A549 (cell line): ENCODE measurements at regions not wholly inside any gene's neighbourhood (a gene's known extent, or its start where the extent isn't known, plus 50 kb on each side); places are given as distances from the start of the nearest gene placed in this dataset.
A peak's percentile ranks its signal among the peaks of the same experiment; 100 is the strongest.

Experiments used
- ATAC-seq, 2 experiments: fragments of 200-7000 bp in 1 of 2; fragments of >200 bp in 1 of 2; cut with Nextera tagmentation in 1 of 2; cut with Tn5 transposase in 1 of 2; 3 replicates each; pipeline versions ENCODE4 v1.8.0 to v1.9.1; 2018 to 2020; ENCODE audit warnings: mild to moderate bottlenecking in 1 of 2, moderate library complexity in 1 of 2
- CTCF ChIA-PET: fragments of 300-600 bp; sonication (Branson Sonifier 250); formaldehyde crosslinking; extraction: SDS; loops from one replicate; lab custom pipeline; 2021; ENCODE audit warnings: antibody characterized with exemption, inconsistent platforms; lab: Yijun Ruan, JAX
- POLR2A ChIA-PET: fragments of 350-600 bp; formaldehyde crosslinking; extraction: SDS; loops from one replicate; lab custom pipeline; 2021; ENCODE audit warnings: antibody characterized with exemption, inconsistent platforms; lab: Yijun Ruan, JAX
- DNase-seq, 2 experiments: peaks; one replicate each; pipeline versions ENCODE4 v3.0.0 to v3.0.0-alpha.2; 2011 to 2016; ENCODE audit warnings: low read depth in 1 of 2, low spot score in 1 of 2
- FAIRE-seq: peaks from 2 replicates; lab custom pipeline; 2011; peaks lifted over from hg19 to GRCh38; lab: Jason Lieb, UNC
- H3K27ac ChIP-seq, 2 experiments: fragments of >200 bp; sonication (Bioruptor Twin); formaldehyde crosslinking; 3 replicates each; pipeline ENCODE4 v1.5.1; 2016 to 2017
- H3K4me1 ChIP-seq: fragments of >200 bp; sonication (Bioruptor Twin); formaldehyde crosslinking; 3 replicates; pipeline ENCODE4 v1.6.1; 2016
- H3K4me2 ChIP-seq: fragments of >200 bp; sonication (Bioruptor Twin); formaldehyde crosslinking; 3 replicates; pipeline ENCODE4 v1.6.1; 2016
- H3K4me3 ChIP-seq: fragments of >200 bp; sonication (Bioruptor Twin); formaldehyde crosslinking; 3 replicates; pipeline ENCODE4 v1.5.1; 2016
- H3K9me3 ChIP-seq: fragments of >200 bp; sonication (Bioruptor Twin); formaldehyde crosslinking; 3 replicates; pipeline ENCODE4 v1.6.1; 2016
- BHLHE40 ChIP-seq: IDR thresholded peaks from 2 replicates; pipeline ENCODE4 v1.6.1; 2012; ENCODE audit warnings: low read depth, low read length, inconsistent platforms
- E2F6 ChIP-seq: IDR thresholded peaks from 2 replicates; pipeline ENCODE4 v1.6.1; 2012; ENCODE audit warnings: low read depth, borderline replicate concordance
- EP300 ChIP-seq, 2 experiments: fragments of >200 bp; sonication (Bioruptor Twin); formaldehyde crosslinking; IDR thresholded peaks; 2 replicates in 1 of 2; 3 replicates in 1 of 2; pipeline ENCODE4 v1.6.1; 2016 to 2017
- FOSL2 ChIP-seq, 2 experiments: fragments of 450-650 bp in 1 of 2; fragments of >200 bp in 1 of 2; sonication (Bioruptor Twin) in 1 of 2; formaldehyde crosslinking; IDR thresholded peaks; 2 replicates each; pipeline versions ENCODE4 v1.5.0 to v1.6.1; 2016 to 2020; ENCODE audit warnings: mild to moderate bottlenecking in 1 of 2, moderate library complexity in 1 of 2
- FOXS1 ChIP-seq: fragments of 250-450 bp; sonication (Bioruptor Pico); IDR thresholded peaks from 2 replicates; pipeline ENCODE4 v1.5.0; 2020; ENCODE audit warnings: mild to moderate bottlenecking, moderate library complexity
- GATA3 ChIP-seq: IDR thresholded peaks from 2 replicates; pipeline ENCODE4 v1.6.1; 2012; ENCODE audit warnings: borderline replicate concordance
- HEYL ChIP-seq: fragments of 250-450 bp; sonication (Bioruptor Pico); IDR thresholded peaks from 2 replicates; pipeline ENCODE4 v1.8.0; 2021; ENCODE audit warnings: mild to moderate bottlenecking, moderate library complexity
- HOXB13 ChIP-seq: fragments of 250-450 bp; sonication (Bioruptor Pico); IDR thresholded peaks from 2 replicates; pipeline ENCODE4 v1.5.0; 2020; ENCODE audit warnings: low read depth, mild to moderate bottlenecking, moderate library complexity
- JUN ChIP-seq, 2 experiments: fragments of >200 bp; sonication (Bioruptor Twin); formaldehyde crosslinking; IDR thresholded peaks; 2 replicates in 1 of 2; 3 replicates in 1 of 2; pipeline ENCODE4 v1.6.1; 2016 to 2017
- KDM1A ChIP-seq: fragments of 200-600 bp; sonication (generic); IDR thresholded peaks from 2 replicates; pipeline ENCODE4 v1.6.1; 2016; ENCODE audit warnings: low read depth, mild to moderate bottlenecking
- NPAS2 ChIP-seq: fragments of 250-450 bp; sonication (Bioruptor Pico); IDR thresholded peaks from 2 replicates; pipeline ENCODE4 v1.8.0; 2022; ENCODE audit warnings: mild to moderate bottlenecking, moderate library complexity, borderline replicate concordance
- NR3C1 ChIP-seq: fragments of >200 bp; sonication (Bioruptor Twin); formaldehyde crosslinking; IDR thresholded peaks from 3 replicates; pipeline ENCODE4 v1.6.1; 2017
- PHF8 ChIP-seq: fragments of 200-600 bp; sonication (generic); IDR thresholded peaks from 2 replicates; pipeline ENCODE4 v1.6.1; 2016; ENCODE audit warnings: low read depth, mild to moderate bottlenecking, antibody characterized with exemption, moderate library complexity, borderline replicate concordance
- POLR2A ChIP-seq: IDR thresholded peaks from 2 replicates; pipeline ENCODE4 v1.6.1; 2012; ENCODE audit warnings: mild to moderate bottlenecking, low read length
- RCOR1 ChIP-seq: fragments of 150-350 bp; IDR thresholded peaks from 2 replicates; pipeline ENCODE4 v1.6.1; 2014; ENCODE audit warnings: antibody characterized with exemption, low read length, low read depth
- RFX5 ChIP-seq: fragments of 450-650 bp; IDR thresholded peaks from 2 replicates; pipeline ENCODE4 v1.7.1; 2014; ENCODE audit warnings: antibody characterized with exemption, mild to moderate bottlenecking, moderate library complexity
- TP53 ChIP-seq: fragments of 250-450 bp; sonication (Bioruptor Pico); IDR thresholded peaks from 2 replicates; pipeline ENCODE4 v1.5.0; 2021; ENCODE audit warnings: mild to moderate bottlenecking, moderate library complexity
- ZSCAN20 ChIP-seq: fragments of 250-450 bp; sonication (Bioruptor Pico); IDR thresholded peaks from 2 replicates; pipeline ENCODE4 v1.8.0; 2022; ENCODE audit warnings: mild to moderate bottlenecking, moderate library complexity
- WGBS: methylation state at CpG from one replicate; pipeline ENCODE4 v1.1.6; 2017; ENCODE audit errors: missing lambda C conversion rate; 5-methylcytosine and 5-hydroxymethylcytosine counted together
- TF ChIP-seq, protein P1 (sequence below): fragments of 200-600 bp; sonication (generic); IDR thresholded peaks from 2 replicates; pipeline ENCODE4 v1.6.1; 2016; ENCODE audit warnings: antibody characterized with exemption, mild to moderate bottlenecking, moderate library complexity
- TF ChIP-seq, protein P2 (sequence below): fragments of 250-450 bp; sonication (Bioruptor Pico); IDR thresholded peaks from 2 replicates; pipeline ENCODE4 v1.5.0; 2021; ENCODE audit warnings: mild to moderate bottlenecking, moderate library complexity, borderline replicate concordance

DNA sequence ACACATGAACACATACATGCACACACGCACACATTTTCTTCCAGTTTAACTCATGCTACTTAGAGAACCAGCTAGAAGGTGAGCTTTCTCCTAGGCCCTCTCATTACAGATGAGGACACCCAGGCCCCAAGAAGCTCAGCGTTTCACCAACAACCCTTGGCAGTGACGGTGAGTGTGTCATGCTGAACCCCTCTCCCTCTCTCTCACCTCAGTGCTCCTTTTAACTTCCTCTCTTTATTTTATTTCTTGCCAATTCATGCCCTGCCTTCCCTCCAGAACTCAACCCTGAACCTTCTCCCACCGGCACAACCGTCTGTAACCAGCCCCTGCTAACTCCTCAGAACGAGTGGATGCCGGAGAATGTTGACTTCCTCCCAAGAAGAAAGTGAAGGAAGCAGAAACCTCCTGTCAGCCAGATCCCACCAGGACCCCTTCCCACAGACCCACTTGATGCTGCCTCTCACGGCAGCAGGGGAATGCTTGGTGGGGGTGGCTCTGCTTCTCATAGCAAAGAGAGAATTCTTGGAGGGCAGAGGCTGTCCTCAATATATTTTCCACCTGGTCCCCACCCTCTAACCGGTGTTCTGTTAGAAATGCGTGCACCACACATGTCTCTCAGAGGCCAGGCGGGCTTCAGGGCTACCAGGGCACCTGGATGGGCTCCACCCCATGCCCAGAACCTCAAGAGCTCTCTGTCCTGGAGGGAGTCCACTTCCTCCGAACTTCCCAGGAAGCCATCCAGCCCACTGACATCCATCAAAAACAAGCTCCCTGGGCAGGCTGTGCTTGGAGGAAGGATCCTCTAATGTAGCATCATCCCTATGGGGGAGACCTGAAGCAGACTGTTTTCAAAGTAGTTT, 134.0 kb downstream of the TOMM20 start:
- Histone ChIP-seq H3K27ac (peak overlapping the region; percentile 42 to 76; a peak in 5 of 6 replicates), H3K4me2 (no peak overlapping the region), H3K9me3 (no peaks in the 10 kb centered on the region), H3K4me3 (no peak overlapping the region), H3K4me1 (peaks cover 31% of the 10 kb centered on the region)
- ChIA-PET POLR2A (no interaction called here), CTCF (interaction anchor here (0.6 to 1.0 kb wide), 3 partner anchors 14 to 88 kb away, joined by 3 to 4 read pairs (median 3); no protein-coding TSS in a partner anchor)
- TF ChIP-seq ZSCAN20 (CRISPR knock-in tag) (no peak), NR3C1 (no peak), HEYL (CRISPR knock-in tag) (no peak)
- FAIRE-seq (no peak), ATAC-seq (no peak), DNase-seq (no peak)
- WGBS, result 78% methylated on average over 12 of the region's 12 CpGs

DNA sequence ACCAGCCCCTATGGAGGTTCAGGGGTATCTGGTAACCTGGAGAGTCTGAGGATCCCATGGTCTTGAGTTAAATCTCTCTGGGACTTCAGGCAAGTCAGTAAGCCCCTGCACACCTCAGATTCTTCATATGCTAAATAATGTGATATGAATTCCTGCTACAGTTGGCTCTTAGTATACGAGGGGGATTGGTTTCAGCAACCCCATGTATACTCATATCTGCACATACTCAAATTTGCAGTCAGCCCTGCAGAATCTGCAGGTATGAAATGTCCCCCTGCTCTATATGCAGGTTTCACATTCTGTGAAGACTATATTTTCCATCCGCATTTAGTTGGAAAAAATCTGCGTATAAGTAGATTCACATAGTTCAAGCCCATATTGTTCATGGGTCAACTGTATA, 136.6 kb downstream of the TOMM20 start:
- TF ChIP-seq KDM1A (no peak), RCOR1 (no peak), JUN (IDR thresholded peaks at IDR 0.05) (no peak), NPAS2 (CRISPR knock-in tag) (no peak), GATA3 (no peak), FOXS1 (CRISPR knock-in tag) (no peak), PHF8 (no peak), POLR2A (no peak), E2F6 (no peak), BHLHE40 (no peak), EP300 (IDR thresholded peaks at IDR 0.05) (no peak), RFX5 (no peak), FOSL2 (IDR thresholded peaks at IDR 0.05) (no peak), FOSL2 (CRISPR knock-in tag; IDR thresholded peaks at IDR 0.05) (no peak), TP53 (CRISPR knock-in tag) (no peak), HOXB13 (CRISPR knock-in tag) (no peak)
- TF ChIP-seq, protein P1, sequence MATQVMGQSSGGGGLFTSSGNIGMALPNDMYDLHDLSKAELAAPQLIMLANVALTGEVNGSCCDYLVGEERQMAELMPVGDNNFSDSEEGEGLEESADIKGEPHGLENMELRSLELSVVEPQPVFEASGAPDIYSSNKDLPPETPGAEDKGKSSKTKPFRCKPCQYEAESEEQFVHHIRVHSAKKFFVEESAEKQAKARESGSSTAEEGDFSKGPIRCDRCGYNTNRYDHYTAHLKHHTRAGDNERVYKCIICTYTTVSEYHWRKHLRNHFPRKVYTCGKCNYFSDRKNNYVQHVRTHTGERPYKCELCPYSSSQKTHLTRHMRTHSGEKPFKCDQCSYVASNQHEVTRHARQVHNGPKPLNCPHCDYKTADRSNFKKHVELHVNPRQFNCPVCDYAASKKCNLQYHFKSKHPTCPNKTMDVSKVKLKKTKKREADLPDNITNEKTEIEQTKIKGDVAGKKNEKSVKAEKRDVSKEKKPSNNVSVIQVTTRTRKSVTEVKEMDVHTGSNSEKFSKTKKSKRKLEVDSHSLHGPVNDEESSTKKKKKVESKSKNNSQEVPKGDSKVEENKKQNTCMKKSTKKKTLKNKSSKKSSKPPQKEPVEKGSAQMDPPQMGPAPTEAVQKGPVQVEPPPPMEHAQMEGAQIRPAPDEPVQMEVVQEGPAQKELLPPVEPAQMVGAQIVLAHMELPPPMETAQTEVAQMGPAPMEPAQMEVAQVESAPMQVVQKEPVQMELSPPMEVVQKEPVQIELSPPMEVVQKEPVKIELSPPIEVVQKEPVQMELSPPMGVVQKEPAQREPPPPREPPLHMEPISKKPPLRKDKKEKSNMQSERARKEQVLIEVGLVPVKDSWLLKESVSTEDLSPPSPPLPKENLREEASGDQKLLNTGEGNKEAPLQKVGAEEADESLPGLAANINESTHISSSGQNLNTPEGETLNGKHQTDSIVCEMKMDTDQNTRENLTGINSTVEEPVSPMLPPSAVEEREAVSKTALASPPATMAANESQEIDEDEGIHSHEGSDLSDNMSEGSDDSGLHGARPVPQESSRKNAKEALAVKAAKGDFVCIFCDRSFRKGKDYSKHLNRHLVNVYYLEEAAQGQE, result no peak
- TF ChIP-seq, protein P2, sequence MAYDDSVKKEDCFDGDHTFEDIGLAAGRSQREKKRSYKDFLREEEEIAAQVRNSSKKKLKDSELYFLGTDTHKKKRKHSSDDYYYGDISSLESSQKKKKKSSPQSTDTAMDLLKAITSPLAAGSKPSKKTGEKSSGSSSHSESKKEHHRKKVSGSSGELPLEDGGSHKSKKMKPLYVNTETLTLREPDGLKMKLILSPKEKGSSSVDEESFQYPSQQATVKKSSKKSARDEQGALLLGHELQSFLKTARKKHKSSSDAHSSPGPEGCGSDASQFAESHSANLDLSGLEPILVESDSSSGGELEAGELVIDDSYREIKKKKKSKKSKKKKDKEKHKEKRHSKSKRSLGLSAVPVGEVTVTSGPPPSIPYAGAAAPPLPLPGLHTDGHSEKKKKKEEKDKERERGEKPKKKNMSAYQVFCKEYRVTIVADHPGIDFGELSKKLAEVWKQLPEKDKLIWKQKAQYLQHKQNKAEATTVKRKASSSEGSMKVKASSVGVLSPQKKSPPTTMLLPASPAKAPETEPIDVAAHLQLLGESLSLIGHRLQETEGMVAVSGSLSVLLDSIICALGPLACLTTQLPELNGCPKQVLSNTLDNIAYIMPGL (CRISPR knock-in tag), result no peak
- WGBS, result 81% methylated on average over 3 of the region's 3 CpGs
- Histone ChIP-seq H3K4me2 (no peak overlapping the region), H3K4me1 (peaks cover 22% of the 10 kb centered on the region), H3K9me3 (no peaks in the 10 kb centered on the region), H3K27ac (peak overlapping the region; percentile 16 to 60; a peak in 3 of 6 replicates), H3K4me3 (no peak overlapping the region)
- no peak for FAIRE-seq
- no peak for DNase-seq
- ChIA-PET POLR2A (no interaction called here), CTCF (interaction anchor here (0.7 kb wide), 1 partner anchor 92 kb away, joined by 4 read pairs; no protein-coding TSS in a partner anchor)
- no peak for ATAC-seq
